Testis (tissue), 2 donors: ENCODE measurements at regions not wholly inside any gene's neighbourhood (a gene's known extent, or its start where the extent isn't known, plus 50 kb on each side); places are given as distances from the start of the nearest gene placed in this dataset.

ENCODE experiments used
- DNase-seq: peaks from one replicate; pipeline ENCODE4 v3.0.0-alpha.2; 2019
- H3K27ac ChIP-seq, 2 donors: fragments of 200-600 bp; sonication (generic); one replicate each; pipeline ENCODE4 v1.5.1; 2019
- H3K27me3 ChIP-seq: fragments of 200-600 bp; sonication (generic); one replicate; pipeline ENCODE4 v1.5.1; 2019
- H3K36me3 ChIP-seq: fragments of 200-600 bp; sonication (generic); one replicate; pipeline ENCODE4 v1.5.1; 2017; ENCODE audit warnings: low read depth; ENCODE audit errors: missing control alignments
- H3K4me1 ChIP-seq: fragments of 200-600 bp; sonication (generic); one replicate; pipeline ENCODE4 v1.5.1; 2019
- H3K4me3 ChIP-seq, 2 donors: fragments of 200-600 bp; sonication (generic); one replicate each; pipeline ENCODE4 v1.5.1; 2017 to 2019
- H3K9me3 ChIP-seq: fragments of 200-600 bp; sonication (generic); one replicate; pipeline ENCODE4 v1.5.1; 2017
- CTCF ChIP-seq, 3 experiments: fragments of 450-650 bp in 2 of 3; fragments of 200-600 bp in 1 of 3; sonication (generic) in 1 of 3; IDR thresholded peaks; one replicate each; pipeline ENCODE4 v1.5.1; 2016 to 2019; ENCODE audit warnings: antibody characterized with exemption in 3 of 3, mild to moderate bottlenecking in 2 of 3, moderate library complexity in 1 of 3
- POLR2A ChIP-seq: fragments of 450-650 bp; IDR thresholded peaks from one replicate; pipeline ENCODE4 v1.6.1; 2017; ENCODE audit warnings: antibody characterized with exemption, mild to moderate bottlenecking, moderate library complexity
- WGBS, 2 donors: methylation state at CpG; one replicate each; pipeline ENCODE4 v1.1.5; 2018; 5-methylcytosine and 5-hydroxymethylcytosine counted together
- intact Hi-C: fragments of 100-400 bp; cut with DNase I; formaldehyde crosslinking; loops from one replicate; pipeline ENCODE4 v1.15.1; 2023; ENCODE audit warnings: low total_unique reads

DNA sequence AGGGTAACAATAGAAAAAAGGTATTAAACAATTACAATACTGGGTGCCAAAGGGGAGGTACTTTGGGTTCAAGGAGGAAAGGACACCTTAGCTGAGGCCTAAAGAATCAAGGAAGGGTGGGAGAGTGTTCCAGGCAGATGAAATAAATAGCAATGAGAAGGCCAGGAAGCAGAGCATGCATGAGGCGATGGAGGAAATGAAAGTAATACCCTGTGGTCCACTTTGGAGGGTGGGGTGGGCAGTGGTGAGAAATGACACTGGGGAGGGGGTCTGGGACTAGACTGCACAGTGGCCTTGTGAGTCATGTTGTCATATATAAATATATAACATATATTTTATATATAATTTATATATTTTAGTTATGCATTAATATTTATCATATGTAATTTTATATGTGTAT is 55.9 kb downstream of the BHLHE40 start:
- TF ChIP-seq POLR2A = no peak
- Histone ChIP-seq H3K36me3 (no peaks in the 10 kb centered on the region), H3K4me3 (no peak overlapping the region), H3K4me1 (no peaks in the 10 kb centered on the region), H3K9me3 (no peaks in the 10 kb centered on the region), H3K27ac (no peak overlapping the region), H3K27me3 (no peaks in the 10 kb centered on the region)
- DNase-seq = no peak
- WGBS, 2 donors = 81 to 83% methylated on average over 1 of the region's 1 CpG
- intact Hi-C loops = no loop called here

- Histone ChIP-seq H3K27me3 (no peaks in the 10 kb centered on the region), H3K4me1 (no peaks in the 10 kb centered on the region), H3K9me3 (no peaks in the 10 kb centered on the region), H3K4me3 (no peak overlapping the region), H3K27ac (no peak overlapping the region), H3K36me3 (no peaks in the 10 kb centered on the region)
- intact Hi-C loops = no loop called here
- TF ChIP-seq CTCF (IDR thresholded peaks at IDR 0.05) (no peak), POLR2A (no peak)
- DNase-seq = no peak
- WGBS, 2 donors = 89 to 90% methylated on average over 13 of the region's 13 CpGs
Observed at GRCh38 chr3:5035692-5036391, 56.6 kb downstream of the BHLHE40 start.

DNA sequence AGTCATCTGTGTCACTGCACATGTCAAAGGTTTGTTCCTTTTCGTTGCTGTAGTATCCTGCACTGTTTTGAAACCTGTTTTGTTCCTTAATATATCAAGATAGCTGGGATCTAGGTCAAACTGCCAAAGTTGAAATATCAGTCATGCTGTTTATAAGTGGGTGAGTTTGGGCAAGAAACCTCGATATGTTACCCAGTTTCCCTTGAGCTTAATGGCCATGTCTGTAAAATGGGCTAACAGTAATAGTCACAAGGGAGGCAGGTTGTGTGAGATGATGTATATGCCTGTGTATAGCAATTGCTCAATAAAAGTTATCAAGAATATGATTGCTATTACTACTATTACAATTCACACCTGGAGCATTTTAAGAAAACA is 57.1 kb downstream of the BHLHE40 start:
- intact Hi-C loops = no loop called here
- Histone ChIP-seq H3K4me1 (no peaks in the 10 kb centered on the region), H3K4me3 (no peak overlapping the region), H3K27me3 (no peaks in the 10 kb centered on the region), H3K36me3 (no peaks in the 10 kb centered on the region), H3K27ac (no peak overlapping the region), H3K9me3 (no peaks in the 10 kb centered on the region)
- no peak for DNase-seq
- TF ChIP-seq POLR2A (no peak), CTCF (IDR thresholded peaks at IDR 0.05) (no peak)
- WGBS, 2 donors = 88 to 94% methylated on average over 2 of the region's 2 CpGs

DNA sequence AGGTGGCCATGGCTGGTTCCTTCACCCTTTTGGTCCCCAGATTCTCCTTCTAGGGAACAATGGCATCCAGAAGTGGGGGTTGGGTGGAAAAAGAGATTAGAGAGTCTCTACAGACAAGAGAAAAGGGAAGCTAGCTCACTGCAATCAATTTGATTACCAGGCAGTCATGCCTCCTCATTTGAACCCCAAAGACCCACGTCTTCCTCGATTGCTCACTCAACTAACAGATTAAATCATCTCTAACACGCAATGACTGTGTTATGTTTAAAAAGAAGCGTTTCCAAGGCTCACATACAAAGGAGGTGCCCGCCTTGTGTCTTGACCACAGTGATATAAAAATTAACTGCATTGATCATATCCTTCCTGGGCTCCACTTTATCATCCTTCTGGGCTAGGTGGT is 57.6 kb downstream of the BHLHE40 start:
- TF ChIP-seq CTCF (IDR thresholded peaks at IDR 0.05) (no peak), POLR2A (no peak)
- Histone ChIP-seq H3K9me3 (no peaks in the 10 kb centered on the region), H3K36me3 (no peaks in the 10 kb centered on the region), H3K4me3 (no peak overlapping the region), H3K4me1 (no peaks in the 10 kb centered on the region), H3K27me3 (no peaks in the 10 kb centered on the region), H3K27ac (no peak overlapping the region)
- DNase-seq = no peak
- 85 to 87% methylated on average over 5 of the region's 5 CpGs for WGBS, 2 donors
- intact Hi-C loops = no loop called here

DNA sequence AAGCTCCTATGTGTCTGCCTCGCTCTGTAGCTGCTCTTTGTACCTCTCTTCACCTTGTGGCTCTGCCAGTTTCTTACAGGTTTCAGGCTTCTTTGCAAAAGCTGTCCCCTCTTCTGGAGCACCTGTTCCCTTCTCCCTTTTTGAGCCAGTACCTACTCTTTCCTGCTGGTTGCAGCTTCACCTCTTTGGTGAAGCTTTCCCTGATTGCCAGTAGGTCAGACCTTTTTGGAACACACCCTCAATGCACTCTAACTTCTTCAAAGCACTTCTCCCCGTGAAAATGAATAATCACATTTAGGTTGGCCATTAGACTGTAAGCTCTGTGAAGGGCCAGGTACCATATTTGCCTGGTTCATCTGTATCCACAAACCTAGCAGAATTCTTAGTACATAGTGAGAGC is 60.3 kb downstream of the BHLHE40 start:
- Histone ChIP-seq H3K4me1 (no peaks in the 10 kb centered on the region), H3K27ac (no peak overlapping the region), H3K36me3 (no peaks in the 10 kb centered on the region), H3K4me3 (no peak overlapping the region), H3K27me3 (no peaks in the 10 kb centered on the region), H3K9me3 (no peaks in the 10 kb centered on the region)
- TF ChIP-seq CTCF (IDR thresholded peaks at IDR 0.05) (no peak), POLR2A (no peak)
- no peak for DNase-seq
- WGBS, 2 donors = 96 to 98% methylated on average over 2 of the region's 2 CpGs
- intact Hi-C loops = no loop called here
